NOMO-1 (cell line): ENCODE measurements at regions not wholly inside any gene's neighbourhood (a gene's known extent, or its start where the extent isn't known, plus 50 kb on each side); places are given as distances from the start of the nearest gene placed in this dataset.
"Not testable (repeated sequence)": the region's sequence is repeated elsewhere in the genome, so short reads cannot be mapped to it uniquely, and the experiment has no call there.

Source experiments
- DNase-seq, 2 experiments: peaks; one replicate each; lab custom pipeline; 2025; ENCODE audit not compliant: unreplicated experiment in 2 of 2; lab: John Stamatoyannopoulos, UW

DNA sequence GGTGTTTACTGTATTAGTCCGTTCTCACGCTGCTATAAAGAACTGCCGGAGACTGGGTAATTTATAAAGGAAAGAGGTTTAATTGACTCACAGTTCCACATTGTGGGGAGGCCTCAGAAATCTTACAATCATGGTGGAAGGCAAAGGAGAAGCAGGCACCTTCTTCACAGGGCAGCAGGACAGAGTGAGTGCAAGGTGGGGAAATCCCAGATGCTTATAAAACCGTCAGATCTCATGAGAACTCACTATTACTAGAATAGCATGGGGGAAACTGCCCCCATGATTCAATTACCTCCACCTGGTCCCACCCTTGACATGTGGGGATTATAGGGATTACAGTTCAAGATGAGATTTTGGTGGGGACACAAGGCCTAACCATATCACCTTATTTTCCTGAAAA lies 60.1 kb upstream of the IFNGR1 start:
- DNase-seq, result not testable (repeated sequence)

DNA sequence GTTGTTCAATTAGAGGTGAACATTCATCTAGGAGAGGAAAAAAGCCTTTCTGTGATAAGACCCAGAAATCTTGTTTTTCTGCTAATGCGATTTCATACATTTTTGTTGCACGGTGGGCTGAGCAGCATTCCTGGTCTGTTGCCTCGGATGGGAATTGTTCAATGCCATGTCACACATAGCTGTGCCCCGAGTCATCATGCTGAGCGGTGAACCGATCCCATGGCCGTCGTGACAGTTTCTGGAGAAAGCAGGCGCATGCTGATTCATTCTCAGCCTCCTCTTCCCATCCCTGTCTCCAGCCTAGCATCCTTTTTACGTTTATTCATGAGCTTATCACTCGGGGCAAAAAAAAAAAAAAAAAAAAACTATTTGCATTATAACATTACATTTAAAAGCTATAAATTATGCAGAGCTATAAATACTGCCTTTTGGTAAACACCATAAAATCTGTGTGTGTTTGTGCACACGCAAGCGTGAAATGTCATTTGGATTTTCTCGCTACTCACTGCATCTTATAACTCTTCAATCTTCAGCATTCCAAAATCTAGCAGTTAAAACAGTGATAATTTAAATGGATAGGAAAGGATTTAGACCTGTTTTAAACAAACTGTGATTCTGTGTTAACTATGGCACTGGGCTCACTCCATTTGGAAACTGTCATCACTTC lies 58.9 kb upstream of the IFNGR1 start:
- no peak for DNase-seq

DNA sequence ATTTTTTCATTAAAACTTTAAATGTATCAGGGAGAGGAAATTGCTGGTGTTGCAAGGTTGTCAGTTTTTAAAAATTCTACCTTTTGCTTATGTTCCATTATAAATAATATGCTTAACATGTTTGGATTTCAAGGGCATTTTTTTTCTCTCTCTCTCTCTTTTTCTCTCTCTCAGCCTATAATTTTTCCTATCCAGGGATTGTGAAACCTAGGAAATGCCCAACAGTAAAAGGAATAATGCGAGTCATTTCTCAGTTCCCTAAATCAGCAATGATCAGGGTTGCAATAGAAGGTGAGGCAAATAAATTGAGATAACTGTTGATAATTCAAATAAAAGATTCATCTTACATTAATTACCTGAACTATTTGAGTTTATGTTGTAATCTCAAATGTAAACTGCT lies 53.2 kb upstream of the IFNGR1 start:
- DNase-seq, result no peak

DNA sequence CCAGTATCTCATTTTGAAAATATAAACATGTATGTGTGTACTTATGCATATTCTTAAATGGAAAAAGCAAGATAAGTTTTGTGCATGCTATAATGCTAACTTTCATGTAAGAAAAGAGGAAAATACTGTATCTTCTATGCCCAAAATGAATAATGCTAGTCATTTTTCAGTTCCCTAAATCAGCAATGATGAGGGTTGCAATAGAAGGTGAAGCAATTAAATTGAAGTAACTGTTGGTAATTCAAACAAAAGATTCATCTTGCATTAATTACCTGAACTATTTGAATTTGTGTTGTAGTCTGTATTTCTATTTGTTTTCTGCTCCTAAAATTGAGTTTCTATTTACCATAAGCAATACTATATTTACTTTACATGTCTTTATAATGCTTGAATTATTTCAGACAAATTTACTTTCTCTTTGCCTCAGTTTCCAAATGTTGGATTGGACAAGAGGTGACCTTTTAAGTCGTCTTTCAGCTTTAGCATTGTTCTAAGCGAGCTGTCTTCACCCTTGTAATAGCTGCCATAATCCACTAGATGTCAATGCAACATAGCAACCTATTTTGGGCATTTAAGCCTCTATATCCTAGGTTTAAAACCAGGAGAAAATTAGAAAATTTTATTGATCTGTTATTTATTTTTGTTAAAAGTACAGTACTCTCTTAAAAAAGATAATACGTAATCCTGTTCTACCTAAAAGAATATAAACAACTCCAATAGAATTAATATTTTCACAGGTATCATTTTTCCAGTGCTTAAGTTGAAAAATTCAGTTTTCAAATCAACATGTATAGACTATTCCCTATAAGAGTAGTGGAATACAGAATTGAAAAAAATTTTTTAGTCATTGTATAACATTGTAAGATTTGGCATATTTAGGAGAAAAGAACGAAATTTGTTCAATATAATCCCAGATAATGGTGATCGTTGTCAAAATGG lies 52.3 kb upstream of the IFNGR1 start:
- peak in 1 of 2 experiments; percentile 72 for DNase-seq

DNA sequence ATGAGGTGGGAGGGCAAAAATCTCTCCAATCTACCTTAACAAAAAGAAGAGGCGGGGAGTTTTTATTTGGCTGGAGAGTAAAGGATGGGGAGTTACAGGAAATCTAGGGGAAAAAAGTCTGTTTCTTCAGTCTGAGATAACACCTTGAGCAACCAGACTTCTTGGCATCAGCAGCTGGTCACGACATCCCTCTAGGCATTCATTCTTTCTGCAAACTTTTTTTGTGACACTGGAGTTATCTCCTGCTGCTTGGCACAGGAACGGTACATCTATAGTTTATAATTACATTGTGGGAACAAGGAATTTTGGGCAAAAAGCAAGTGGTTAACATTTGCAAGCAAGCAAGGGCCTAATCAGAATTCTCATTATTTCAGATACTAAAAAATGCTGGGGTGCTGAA lies 50.6 kb upstream of the IFNGR1 start:
- DNase-seq, result no peak

DNA sequence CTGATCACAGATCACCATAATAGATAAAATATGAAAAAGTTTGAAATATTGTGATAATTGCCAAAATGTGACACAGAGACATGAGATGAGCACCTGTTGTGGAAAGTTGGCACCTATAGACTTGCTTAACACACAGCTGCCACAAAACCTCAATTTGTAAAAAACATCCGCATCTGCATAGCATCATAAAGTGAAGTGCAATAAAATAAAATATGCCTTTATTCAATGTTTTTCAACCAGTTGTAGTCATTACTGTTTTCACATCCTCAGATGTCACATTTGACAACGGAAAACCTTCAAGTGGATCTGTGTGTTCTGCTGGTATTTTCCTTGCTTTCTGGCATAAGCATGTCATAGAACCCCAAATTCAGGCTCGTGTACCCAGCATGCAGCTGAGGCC lies 50.2 kb upstream of the IFNGR1 start:
- no peak for DNase-seq
